Neural progenitor cell (in vitro differentiated cells): ENCODE measurements at regions not wholly inside any gene's neighbourhood (a gene's known extent, or its start where the extent isn't known, plus 50 kb on each side); places are given as distances from the start of the nearest gene placed in this dataset.

Source experiments
- DNase-seq: peaks from one replicate; pipeline ENCODE4 v3.0.0-alpha.2; 2016; ENCODE audit warnings: low spot score
- H2AFZ ChIP-seq: fragments of 200-600 bp; sonication (generic); replicated peaks from 2 replicates; pipeline ENCODE4 v1.6.1; 2016; ENCODE audit warnings: antibody characterized with exemption
- H3F3A ChIP-seq: fragments of 200-600 bp; sonication (generic); 2 replicates; pipeline ENCODE4 v1.6.1; 2016; ENCODE audit warnings: antibody characterized with exemption, low read depth
- H3K27ac ChIP-seq: fragments of 200-600 bp; sonication (generic); 2 replicates; pipeline ENCODE4 v1.5.1; 2016; ENCODE audit warnings: mild to moderate bottlenecking
- H3K27me3 ChIP-seq: fragments of 200-600 bp; sonication (generic); 2 replicates; pipeline ENCODE4 v1.6.1; 2016; ENCODE audit warnings: mild to moderate bottlenecking, moderate library complexity
- H3K36me3 ChIP-seq: fragments of 200-600 bp; sonication (generic); 2 replicates; pipeline ENCODE4 v1.5.1; 2016
- H3K4me1 ChIP-seq: fragments of 200-600 bp; sonication (generic); 2 replicates; pipeline ENCODE4 v1.6.1; 2016; ENCODE audit warnings: mixed run types
- H3K4me2 ChIP-seq: fragments of 200-600 bp; sonication (generic); 2 replicates; pipeline ENCODE4 v1.6.1; 2016
- H3K4me3 ChIP-seq: fragments of 200-600 bp; sonication (generic); 2 replicates; pipeline ENCODE4 v1.5.1; 2016
- H3K79me2 ChIP-seq: fragments of 200-600 bp; sonication (generic); 2 replicates; pipeline ENCODE4 v1.6.1; 2016; ENCODE audit warnings: low read depth
- H3K9ac ChIP-seq: fragments of 200-600 bp; sonication (generic); 2 replicates; pipeline ENCODE4 v1.6.1; 2016
- H3K9me3 ChIP-seq: fragments of 200-600 bp; sonication (generic); 2 replicates; pipeline ENCODE4 v1.5.1; 2016; ENCODE audit warnings: low read depth
- H4K20me1 ChIP-seq: fragments of 200-600 bp; sonication (generic); 2 replicates; pipeline ENCODE4 v1.6.1; 2016; ENCODE audit warnings: low read depth
- H3K27ac Mint-ChIP-seq: 3 replicates; pipeline ENCODE4 v1.8.0; 2021; ENCODE audit warnings: mixed read lengths
- H3K27me3 Mint-ChIP-seq: 2 replicates; pipeline ENCODE4 v1.8.0; 2022; ENCODE audit warnings: low read depth, mild to moderate bottlenecking, inconsistent platforms, moderate library complexity, mixed read lengths; ENCODE audit not compliant: insufficient read depth
- H3K36me3 Mint-ChIP-seq: 3 replicates; pipeline ENCODE4 v1.8.0; 2021; ENCODE audit warnings: mixed read lengths
- H3K4me1 Mint-ChIP-seq: 3 replicates; pipeline ENCODE4 v1.8.0; 2021; ENCODE audit warnings: mixed read lengths
- H3K4me3 Mint-ChIP-seq: 3 replicates; pipeline ENCODE4 v1.8.0; 2021; ENCODE audit warnings: mild to moderate bottlenecking, moderate library complexity, mixed read lengths
- H3K9me3 Mint-ChIP-seq: 3 replicates; pipeline ENCODE4 v1.8.0; 2020; ENCODE audit warnings: mixed read lengths
- EZH2 ChIP-seq: fragments of 200-600 bp; sonication (generic); IDR thresholded peaks from 2 replicates; pipeline ENCODE4 v1.6.1; 2017; ENCODE audit warnings: antibody characterized with exemption, mild to moderate bottlenecking, moderate library complexity
- EZH2phosphoT487 ChIP-seq: fragments of 200-600 bp; sonication (generic); IDR thresholded peaks from 2 replicates; pipeline ENCODE4 v1.6.1; 2017; ENCODE audit warnings: antibody characterized with exemption
- TF ChIP-seq, protein P1 (sequence below): fragments of 200-600 bp; sonication (generic); IDR thresholded peaks from 2 replicates; pipeline ENCODE4 v1.5.1; 2017; ENCODE audit warnings: antibody characterized with exemption, mild to moderate bottlenecking

GRCh38 chr4:66797608-66798007 is 747.7 kb downstream of the CENPC start:
- Histone ChIP-seq H2AFZ (no peak overlapping the region), H3K27ac (no peak overlapping the region), H3K79me2 (no peaks in the 10 kb centered on the region), H3K36me3 (no peaks in the 10 kb centered on the region), H3K4me2 (no peak overlapping the region), H3F3A (no peaks in the 10 kb centered on the region), H3K9ac (no peak overlapping the region), H3K27me3 (no peaks in the 10 kb centered on the region), H3K9me3 (no peaks in the 10 kb centered on the region), H3K4me3 (no peak overlapping the region), H3K4me1 (no peaks in the 10 kb centered on the region), H4K20me1 (no peaks in the 10 kb centered on the region)
- no peak for TF ChIP-seq EZH2
- TF ChIP-seq, protein P1, sequence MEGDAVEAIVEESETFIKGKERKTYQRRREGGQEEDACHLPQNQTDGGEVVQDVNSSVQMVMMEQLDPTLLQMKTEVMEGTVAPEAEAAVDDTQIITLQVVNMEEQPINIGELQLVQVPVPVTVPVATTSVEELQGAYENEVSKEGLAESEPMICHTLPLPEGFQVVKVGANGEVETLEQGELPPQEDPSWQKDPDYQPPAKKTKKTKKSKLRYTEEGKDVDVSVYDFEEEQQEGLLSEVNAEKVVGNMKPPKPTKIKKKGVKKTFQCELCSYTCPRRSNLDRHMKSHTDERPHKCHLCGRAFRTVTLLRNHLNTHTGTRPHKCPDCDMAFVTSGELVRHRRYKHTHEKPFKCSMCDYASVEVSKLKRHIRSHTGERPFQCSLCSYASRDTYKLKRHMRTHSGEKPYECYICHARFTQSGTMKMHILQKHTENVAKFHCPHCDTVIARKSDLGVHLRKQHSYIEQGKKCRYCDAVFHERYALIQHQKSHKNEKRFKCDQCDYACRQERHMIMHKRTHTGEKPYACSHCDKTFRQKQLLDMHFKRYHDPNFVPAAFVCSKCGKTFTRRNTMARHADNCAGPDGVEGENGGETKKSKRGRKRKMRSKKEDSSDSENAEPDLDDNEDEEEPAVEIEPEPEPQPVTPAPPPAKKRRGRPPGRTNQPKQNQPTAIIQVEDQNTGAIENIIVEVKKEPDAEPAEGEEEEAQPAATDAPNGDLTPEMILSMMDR: no peak
- TF ChIP-seq EZH2phosphoT487: no peak
- no peaks in the 10 kb centered on the region for H3K36me3 Mint-ChIP-seq
- no peak overlapping the region for H3K4me3 Mint-ChIP-seq
- DNase-seq: no peak
- H3K27ac Mint-ChIP-seq: no peak overlapping the region
- H3K9me3 Mint-ChIP-seq: peaks cover 2% of the 10 kb centered on the region
- H3K27me3 Mint-ChIP-seq: no peaks in the 10 kb centered on the region
- H3K4me1 Mint-ChIP-seq: no peaks in the 10 kb centered on the region

DNA sequence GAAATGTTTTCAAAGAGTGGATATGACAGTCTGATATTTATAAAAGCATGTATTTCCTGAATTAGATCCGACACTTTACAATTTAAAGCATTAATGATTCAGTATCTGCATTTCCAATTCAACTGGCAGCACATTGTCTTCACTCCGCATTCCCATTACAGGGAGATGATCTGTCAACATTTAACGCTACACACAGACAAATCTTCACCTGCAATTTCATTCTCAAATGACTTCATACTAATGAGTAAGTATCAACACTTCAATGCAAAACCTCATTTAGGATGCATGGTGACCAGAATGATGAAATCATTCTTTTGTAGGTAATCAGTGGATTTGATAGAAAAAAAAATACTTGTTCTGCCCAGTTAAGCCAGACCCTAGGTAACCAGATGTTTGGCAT is 749.6 kb downstream of the CENPC start:
- H3K36me3 ChIP-seq: no peaks in the 10 kb centered on the region
- H3K4me1 ChIP-seq: no peaks in the 10 kb centered on the region
- DNase-seq: no peak
- H3K4me1 Mint-ChIP-seq: no peaks in the 10 kb centered on the region
- no peak overlapping the region for H2AFZ ChIP-seq
- TF ChIP-seq EZH2 (no peak), EZH2phosphoT487 (no peak)
- TF ChIP-seq, protein P1: no peak
- H3K79me2 ChIP-seq: no peaks in the 10 kb centered on the region
- no peaks in the 10 kb centered on the region for H3K27me3 ChIP-seq
- H3K4me2 ChIP-seq: no peak overlapping the region
- no peak overlapping the region for H3K4me3 ChIP-seq
- H3K4me3 Mint-ChIP-seq: no peak overlapping the region
- H3K9me3 ChIP-seq: no peaks in the 10 kb centered on the region
- H3K9me3 Mint-ChIP-seq: no peaks in the 10 kb centered on the region
- H3K27ac Mint-ChIP-seq: no peak overlapping the region
- H3K9ac ChIP-seq: no peak overlapping the region
- no peak overlapping the region for H3K27ac ChIP-seq
- H3K27me3 Mint-ChIP-seq: no peaks in the 10 kb centered on the region
- H3K36me3 Mint-ChIP-seq: no peaks in the 10 kb centered on the region
- no peaks in the 10 kb centered on the region for H4K20me1 ChIP-seq
- H3F3A ChIP-seq: no peaks in the 10 kb centered on the region

- no peak for DNase-seq
- H3K4me1 ChIP-seq: no peaks in the 10 kb centered on the region
- no peaks in the 10 kb centered on the region for H3F3A ChIP-seq
- no peaks in the 10 kb centered on the region for H3K9me3 ChIP-seq
- H3K4me2 ChIP-seq: no peak overlapping the region
- H2AFZ ChIP-seq: no peak overlapping the region
- no peaks in the 10 kb centered on the region for H4K20me1 ChIP-seq
- no peak overlapping the region for H3K27ac Mint-ChIP-seq
- no peaks in the 10 kb centered on the region for H3K36me3 Mint-ChIP-seq
- H3K27ac ChIP-seq: no peak overlapping the region
- no peak overlapping the region for H3K9ac ChIP-seq
- no peaks in the 10 kb centered on the region for H3K36me3 ChIP-seq
- H3K4me1 Mint-ChIP-seq: no peaks in the 10 kb centered on the region
- H3K27me3 ChIP-seq: no peaks in the 10 kb centered on the region
- H3K9me3 Mint-ChIP-seq: no peaks in the 10 kb centered on the region
- H3K27me3 Mint-ChIP-seq: no peaks in the 10 kb centered on the region
- no peak overlapping the region for H3K4me3 Mint-ChIP-seq
- no peaks in the 10 kb centered on the region for H3K79me2 ChIP-seq
- TF ChIP-seq, protein P1: no peak
- TF ChIP-seq EZH2phosphoT487 (no peak), EZH2 (no peak)
- no peak overlapping the region for H3K4me3 ChIP-seq
Observed at GRCh38 chr4:66794390-66795034, 750.8 kb downstream of the CENPC start.
